Heart right ventricle (tissue), 16 donors: ENCODE measurements at regions not wholly inside any gene's neighbourhood (a gene's known extent, or its start where the extent isn't known, plus 50 kb on each side); places are given as distances from the start of the nearest gene placed in this dataset.

Source experiments
- ATAC-seq, 8 donors: fragments of 200-7000 bp; cut with Tn5 transposase; one replicate each; pipeline ENCODE4 v1.9.1; 2020; ENCODE audit warnings: mild to moderate bottlenecking in 8 of 8, moderate library complexity in 8 of 8, moderate number of reproducible peaks in 1 of 8
- DNase-seq, 2 donors: peaks; one replicate each; pipeline ENCODE4 v3.0.0-alpha.2; 2020
- H3K27ac ChIP-seq, 10 donors: fragments of 200-600 bp; sonication (generic) in 2 of 10; one replicate each; pipeline versions ENCODE4 v1.5.0 to v1.8.0; 2020 to 2022; ENCODE audit warnings: mild to moderate bottlenecking in 3 of 10
- H3K27me3 ChIP-seq, 7 donors: fragments of 200-600 bp; one replicate each; pipeline ENCODE4 v1.8.0; 2021 to 2022; ENCODE audit warnings: mild to moderate bottlenecking in 2 of 7
- H3K36me3 ChIP-seq, 9 donors: fragments of 200-600 bp; sonication (generic) in 1 of 9; one replicate each; pipeline versions ENCODE4 v1.5.0 to v1.8.0; 2020 to 2022; ENCODE audit warnings: mild to moderate bottlenecking in 2 of 9
- H3K4me1 ChIP-seq, 9 donors: fragments of 200-600 bp; sonication (generic) in 1 of 9; one replicate each; pipeline versions ENCODE4 v1.5.0 to v1.8.0; 2020 to 2022; ENCODE audit warnings: mild to moderate bottlenecking in 4 of 9
- H3K4me3 ChIP-seq, 10 donors: fragments of 200-600 bp; sonication (generic) in 2 of 10; one replicate each; pipeline versions ENCODE4 v1.5.0 to v1.8.0; 2020 to 2022; ENCODE audit warnings: mild to moderate bottlenecking in 7 of 10, moderate library complexity in 2 of 10
- H3K9me3 ChIP-seq, 11 donors: fragments of 200-600 bp in 10 of 11; sonication (generic) in 2 of 11; one replicate each; pipeline versions ENCODE4 v1.5.0 to v1.8.0; 2013 to 2022; ENCODE audit warnings: mild to moderate bottlenecking in 2 of 11, control low read depth in 1 of 11, moderate library complexity in 1 of 11
- WGBS, 2 donors: extraction: QIAGEN DNeasy Blood & Tissue Kit; methylation state at CpG; one replicate each; pipeline ENCODE4 v1.1.7; 2013; ENCODE audit warnings: inconsistent platforms in 1 of 2; 5-methylcytosine and 5-hydroxymethylcytosine counted together
- intact Hi-C, 10 donors: fragments of 100-400 bp; cut with DNase I; formaldehyde crosslinking; loops; one replicate each; pipeline versions ENCODE4 v1.11.1 to v1.14.2; 2022
- TF ChIP-seq, protein P1 (sequence below), 9 donors: fragments of 200-600 bp; sonication (generic) in 2 of 9; IDR thresholded peaks; one replicate each; pipeline versions ENCODE4 v1.5.0 to v1.8.0; 2021 to 2022; ENCODE audit warnings: antibody characterized with exemption in 9 of 9, mild to moderate bottlenecking in 5 of 9, moderate library complexity in 1 of 9
- donor health status: Arrhythmogenic right ventricular cardiomyopathy.
- donor health status: ischemic (EF 13 %, LVEDD 7.1; RV severe dilation, severe dysfunction).
- donor health status: healthy with polysubstance abuse.
- donor health status: DM: no; HTN: yes; CAD: no.
- donor health status: DM: no; HTN: no; CAD: no.
- donor health status: ischemic (EF 25% LVEDD 6.9; RV normal size, moderate dysfunction).
- donor health status: ischemic (EF 25% LVEDD 5.7; RV mildly dilated, moderate dysfunction).
- donor health status: healthy.
- donor health status: DM: yes; HTN: yes; CAD: no.
- donor health status: Ischemic cardiomyopathy.
- donor health status: ischemic (EF 35%, LVEDD 5.7; RV mildly dilated, moderate dysfunction).
- donor health status: nonischemic (EF 11% LVEDD 7.7; RV severe dilation, severe dysfunction).
- donor health status: DM: yes; HTN: yes; CAD: no.
- donor health status: PGD.
- donor health status: ischemic (EF 29% LVEDD 5.4; RV normal size, mild dysfunction).
- donor health status: nonischemic (EF 23%, LVEDD 6.1; RV moderate dilation, normal function).

DNA sequence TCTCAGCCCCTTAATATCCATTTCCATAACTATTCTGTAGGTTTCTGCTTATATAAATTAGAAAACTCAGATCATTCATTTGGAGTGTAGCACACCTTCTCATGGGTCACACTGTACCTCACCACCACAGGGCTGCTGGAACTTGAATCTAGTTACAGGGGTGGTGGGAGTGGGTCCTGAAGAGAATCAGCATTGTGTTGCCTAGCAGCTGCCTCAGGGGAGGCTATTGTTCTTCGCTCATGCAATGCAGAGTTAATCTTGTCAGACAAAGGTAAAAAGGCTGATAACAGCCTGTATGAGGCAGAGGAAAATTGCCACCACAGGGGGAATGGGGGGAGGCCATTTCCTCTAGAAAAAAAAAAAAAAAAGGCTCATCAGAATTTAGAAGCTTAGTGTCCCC lies 496.0 kb upstream of the ADGRB3 start:
- ATAC-seq = no peak
- Histone ChIP-seq H3K9me3 (peaks cover 0 to 36% (median 0%) of the 10 kb centered on the region in 11 donors), H3K4me3 (no peak overlapping the region), H3K4me1 (no peaks in the 10 kb centered on the region), H3K27me3 (no peaks in the 10 kb centered on the region), H3K27ac (no peak overlapping the region), H3K36me3 (no peaks in the 10 kb centered on the region)
- TF ChIP-seq, protein P1, sequence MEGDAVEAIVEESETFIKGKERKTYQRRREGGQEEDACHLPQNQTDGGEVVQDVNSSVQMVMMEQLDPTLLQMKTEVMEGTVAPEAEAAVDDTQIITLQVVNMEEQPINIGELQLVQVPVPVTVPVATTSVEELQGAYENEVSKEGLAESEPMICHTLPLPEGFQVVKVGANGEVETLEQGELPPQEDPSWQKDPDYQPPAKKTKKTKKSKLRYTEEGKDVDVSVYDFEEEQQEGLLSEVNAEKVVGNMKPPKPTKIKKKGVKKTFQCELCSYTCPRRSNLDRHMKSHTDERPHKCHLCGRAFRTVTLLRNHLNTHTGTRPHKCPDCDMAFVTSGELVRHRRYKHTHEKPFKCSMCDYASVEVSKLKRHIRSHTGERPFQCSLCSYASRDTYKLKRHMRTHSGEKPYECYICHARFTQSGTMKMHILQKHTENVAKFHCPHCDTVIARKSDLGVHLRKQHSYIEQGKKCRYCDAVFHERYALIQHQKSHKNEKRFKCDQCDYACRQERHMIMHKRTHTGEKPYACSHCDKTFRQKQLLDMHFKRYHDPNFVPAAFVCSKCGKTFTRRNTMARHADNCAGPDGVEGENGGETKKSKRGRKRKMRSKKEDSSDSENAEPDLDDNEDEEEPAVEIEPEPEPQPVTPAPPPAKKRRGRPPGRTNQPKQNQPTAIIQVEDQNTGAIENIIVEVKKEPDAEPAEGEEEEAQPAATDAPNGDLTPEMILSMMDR (IDR thresholded peaks at IDR 0.05) = no peak
- WGBS, 2 donors = 15 to 21% methylated on average over 1 of the region's 1 CpG
- DNase-seq = no peak
- intact Hi-C loops = no loop called here

DNA sequence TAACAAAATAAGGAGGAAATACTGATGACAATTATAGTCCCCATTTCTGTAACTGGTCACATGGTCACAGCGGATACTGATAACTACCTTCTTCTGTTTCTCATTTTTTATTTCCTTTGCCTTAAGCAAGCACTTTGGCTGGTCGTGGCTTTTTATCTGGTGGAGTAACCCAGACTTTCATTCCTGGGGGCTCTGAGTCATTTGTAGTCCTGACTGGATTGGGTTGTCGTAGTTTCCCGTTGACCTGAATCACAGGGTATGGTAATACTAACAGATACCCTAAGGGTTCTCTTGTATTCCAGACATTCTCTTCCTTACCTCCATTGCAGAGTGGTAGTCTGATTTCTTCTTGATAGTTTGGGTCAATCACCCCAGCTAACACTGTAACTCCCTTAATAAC lies 500.3 kb upstream of the ADGRB3 start:
- no peak for ATAC-seq
- H3K4me1 ChIP-seq = no peaks in the 10 kb centered on the region
- TF ChIP-seq, protein P1 (IDR thresholded peaks at IDR 0.05) = no peak
- no peaks in the 10 kb centered on the region for H3K36me3 ChIP-seq
- intact Hi-C loops = no loop called here
- no peak for DNase-seq
- H3K4me3 ChIP-seq = no peak overlapping the region
- no peaks in the 10 kb centered on the region for H3K27me3 ChIP-seq
- no peak overlapping the region for H3K27ac ChIP-seq
- 76 to 82% methylated on average over 4 of the region's 4 CpGs for WGBS, 2 donors
- peaks cover 0 to 29% (median 0%) of the 10 kb centered on the region in 11 donors for H3K9me3 ChIP-seq

DNA sequence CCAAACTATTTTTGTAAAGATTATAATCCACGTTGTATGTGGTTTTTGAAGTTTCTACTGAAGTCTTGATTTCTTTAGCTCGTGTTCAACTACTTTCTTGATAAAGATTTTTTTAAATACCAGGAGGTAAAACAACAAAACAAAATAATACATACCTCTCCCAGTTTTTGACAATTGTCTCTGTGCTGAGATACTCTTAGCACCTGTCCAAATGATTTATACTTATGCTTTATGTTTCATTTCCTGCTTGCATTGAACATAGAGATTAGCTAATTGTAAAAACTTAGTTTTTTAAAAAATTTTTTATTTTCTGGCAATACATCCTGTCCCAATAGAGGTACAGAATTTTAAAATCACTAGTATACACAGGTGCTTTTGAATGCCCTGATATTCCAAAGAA lies 506.9 kb upstream of the ADGRB3 start:
- Histone ChIP-seq H3K9me3 (peaks cover 0 to 6% (median 0%) of the 10 kb centered on the region in 11 donors), H3K27me3 (no peaks in the 10 kb centered on the region), H3K4me3 (no peak overlapping the region), H3K27ac (no peak overlapping the region), H3K4me1 (no peaks in the 10 kb centered on the region), H3K36me3 (no peaks in the 10 kb centered on the region)
- no peak for DNase-seq
- intact Hi-C loops = no loop called here
- 62 to 72% methylated on average over 2 of the region's 2 CpGs for WGBS, 2 donors
- no peak for ATAC-seq
- TF ChIP-seq, protein P1 (IDR thresholded peaks at IDR 0.05) = no peak

DNA sequence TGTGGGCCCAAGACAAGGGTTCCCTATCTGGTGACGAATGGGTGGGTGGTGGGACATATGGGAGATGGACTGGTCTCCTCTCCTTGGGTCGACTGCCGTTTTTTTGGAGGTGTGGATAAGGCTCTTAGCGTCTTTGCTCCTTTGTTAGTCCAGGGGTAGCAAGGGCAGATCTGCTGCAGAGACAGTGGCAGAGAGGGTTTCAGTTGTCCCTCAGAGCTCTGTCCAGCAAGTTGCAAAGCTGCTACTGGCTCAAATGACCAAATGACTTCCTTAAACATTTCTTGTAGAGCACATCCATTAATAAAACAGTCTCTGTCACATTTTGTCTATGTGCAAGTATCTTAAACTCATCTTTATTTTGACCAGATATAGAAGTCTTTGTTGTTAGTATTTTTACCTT lies 508.0 kb upstream of the ADGRB3 start:
- H3K4me1 ChIP-seq = no peaks in the 10 kb centered on the region
- ATAC-seq (no peak), DNase-seq (no peak)
- H3K27ac ChIP-seq = no peak overlapping the region
- H3K4me3 ChIP-seq = no peak overlapping the region
- intact Hi-C loops = no loop called here
- TF ChIP-seq, protein P1 (IDR thresholded peaks at IDR 0.05) = no peak
- H3K9me3 ChIP-seq = peaks cover 0 to 17% (median 3%) of the 10 kb centered on the region in 11 donors
- WGBS, 2 donors = 80 to 87% methylated on average over 4 of the region's 4 CpGs
- no peaks in the 10 kb centered on the region for H3K36me3 ChIP-seq
- no peaks in the 10 kb centered on the region for H3K27me3 ChIP-seq
